Glutamatergic neuron (in vitro differentiated cells): ENCODE measurements at regions not wholly inside any gene's neighbourhood (a gene's known extent, or its start where the extent isn't known, plus 50 kb on each side); places are given as distances from the start of the nearest gene placed in this dataset.

Experiments
- DNase-seq: peaks from one replicate; pipeline ENCODE4 v3.0.0; 2022
- H3K27ac Mint-ChIP-seq: one replicate; pipeline ENCODE4 v1.8.0; 2020; ENCODE audit warnings: mild to moderate bottlenecking, mixed read lengths, inconsistent platforms; ENCODE audit not compliant: unreplicated experiment
- H3K27me3 Mint-ChIP-seq: one replicate; pipeline ENCODE4 v1.8.0; 2020; ENCODE audit warnings: mild to moderate bottlenecking, moderate library complexity, mixed read lengths, inconsistent platforms; ENCODE audit not compliant: unreplicated experiment
- H3K36me3 Mint-ChIP-seq: one replicate; pipeline ENCODE4 v1.8.0; 2020; ENCODE audit warnings: mild to moderate bottlenecking, mixed read lengths, inconsistent platforms; ENCODE audit not compliant: unreplicated experiment
- H3K4me1 Mint-ChIP-seq: one replicate; pipeline ENCODE4 v1.8.0; 2020; ENCODE audit warnings: mild to moderate bottlenecking, low read depth, mixed read lengths, inconsistent platforms; ENCODE audit not compliant: unreplicated experiment
- H3K4me3 Mint-ChIP-seq: one replicate; pipeline ENCODE4 v1.8.0; 2020; ENCODE audit warnings: mild to moderate bottlenecking, mixed read lengths, inconsistent platforms; ENCODE audit not compliant: unreplicated experiment
- H3K9me3 Mint-ChIP-seq: one replicate; pipeline ENCODE4 v1.8.0; 2020; ENCODE audit warnings: mild to moderate bottlenecking, moderate library complexity, mixed read lengths, inconsistent platforms; ENCODE audit not compliant: unreplicated experiment
- TF ChIP-seq, protein P1 (sequence below): fragments of 200-600 bp; sonication (generic); IDR thresholded peaks from one replicate; pipeline ENCODE4 v1.5.0; 2021; ENCODE audit not compliant: partially characterized antibody, unreplicated experiment

- Mint-ChIP-seq H3K4me1 (no peaks in the 10 kb centered on the region), H3K27me3 (peaks cover 3% of the 10 kb centered on the region), H3K4me3 (peak overlapping the region; percentile 34), H3K36me3 (no peaks in the 10 kb centered on the region), H3K27ac (no peak overlapping the region), H3K9me3 (peaks cover 6% of the 10 kb centered on the region)
- DNase-seq = peak; percentile 20
- TF ChIP-seq, protein P1, sequence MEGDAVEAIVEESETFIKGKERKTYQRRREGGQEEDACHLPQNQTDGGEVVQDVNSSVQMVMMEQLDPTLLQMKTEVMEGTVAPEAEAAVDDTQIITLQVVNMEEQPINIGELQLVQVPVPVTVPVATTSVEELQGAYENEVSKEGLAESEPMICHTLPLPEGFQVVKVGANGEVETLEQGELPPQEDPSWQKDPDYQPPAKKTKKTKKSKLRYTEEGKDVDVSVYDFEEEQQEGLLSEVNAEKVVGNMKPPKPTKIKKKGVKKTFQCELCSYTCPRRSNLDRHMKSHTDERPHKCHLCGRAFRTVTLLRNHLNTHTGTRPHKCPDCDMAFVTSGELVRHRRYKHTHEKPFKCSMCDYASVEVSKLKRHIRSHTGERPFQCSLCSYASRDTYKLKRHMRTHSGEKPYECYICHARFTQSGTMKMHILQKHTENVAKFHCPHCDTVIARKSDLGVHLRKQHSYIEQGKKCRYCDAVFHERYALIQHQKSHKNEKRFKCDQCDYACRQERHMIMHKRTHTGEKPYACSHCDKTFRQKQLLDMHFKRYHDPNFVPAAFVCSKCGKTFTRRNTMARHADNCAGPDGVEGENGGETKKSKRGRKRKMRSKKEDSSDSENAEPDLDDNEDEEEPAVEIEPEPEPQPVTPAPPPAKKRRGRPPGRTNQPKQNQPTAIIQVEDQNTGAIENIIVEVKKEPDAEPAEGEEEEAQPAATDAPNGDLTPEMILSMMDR = no peak
Observed at GRCh38 chr19:56942756-56943155, 102.2 kb upstream of the PEG3 start.

GRCh38 chr19:56946159-56946558 lies 105.6 kb upstream of the PEG3 start:
- peaks cover 7% of the 10 kb centered on the region for H3K9me3 Mint-ChIP-seq
- H3K36me3 Mint-ChIP-seq = no peaks in the 10 kb centered on the region
- H3K4me1 Mint-ChIP-seq = no peaks in the 10 kb centered on the region
- peaks cover 7% of the 10 kb centered on the region for H3K27me3 Mint-ChIP-seq
- no peak overlapping the region for H3K4me3 Mint-ChIP-seq
- TF ChIP-seq, protein P1 = no peak
- DNase-seq = peak; percentile 30
- H3K27ac Mint-ChIP-seq = no peak overlapping the region

DNA sequence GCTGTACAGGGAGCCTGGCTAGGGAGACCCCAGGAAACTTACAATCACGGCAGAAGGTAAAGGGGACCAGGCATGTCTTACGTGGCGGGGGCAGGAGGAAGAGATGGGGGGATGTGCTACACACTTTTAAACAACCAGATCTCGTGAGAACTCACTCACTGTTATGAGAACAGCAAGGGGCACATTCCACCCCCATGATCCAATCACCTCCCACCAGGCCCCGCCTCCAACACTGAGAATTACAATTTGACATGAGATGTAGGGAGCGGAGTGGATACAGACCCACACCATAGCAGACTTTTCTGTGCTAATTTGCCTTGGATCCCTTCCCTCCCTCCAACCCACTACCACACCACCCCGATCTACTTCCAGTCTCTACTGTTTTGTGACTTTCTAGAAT lies 106.7 kb upstream of the PEG3 start:
- H3K9me3 Mint-ChIP-seq = peaks cover 7% of the 10 kb centered on the region
- H3K27ac Mint-ChIP-seq = no peak overlapping the region
- H3K4me3 Mint-ChIP-seq = no peak overlapping the region
- no peaks in the 10 kb centered on the region for H3K4me1 Mint-ChIP-seq
- DNase-seq = no peak
- H3K36me3 Mint-ChIP-seq = no peaks in the 10 kb centered on the region
- TF ChIP-seq, protein P1 = no peak
- peaks cover 7% of the 10 kb centered on the region for H3K27me3 Mint-ChIP-seq

GRCh38 chr19:56949626-56950025 lies 109.1 kb upstream of the PEG3 start:
- TF ChIP-seq, protein P1 = no peak
- H3K4me1 Mint-ChIP-seq = no peaks in the 10 kb centered on the region
- H3K27me3 Mint-ChIP-seq = peaks cover 8% of the 10 kb centered on the region
- peaks cover 10% of the 10 kb centered on the region for H3K9me3 Mint-ChIP-seq
- no peaks in the 10 kb centered on the region for H3K36me3 Mint-ChIP-seq
- no peak for DNase-seq
- H3K4me3 Mint-ChIP-seq = no peak overlapping the region
- no peak overlapping the region for H3K27ac Mint-ChIP-seq

DNA sequence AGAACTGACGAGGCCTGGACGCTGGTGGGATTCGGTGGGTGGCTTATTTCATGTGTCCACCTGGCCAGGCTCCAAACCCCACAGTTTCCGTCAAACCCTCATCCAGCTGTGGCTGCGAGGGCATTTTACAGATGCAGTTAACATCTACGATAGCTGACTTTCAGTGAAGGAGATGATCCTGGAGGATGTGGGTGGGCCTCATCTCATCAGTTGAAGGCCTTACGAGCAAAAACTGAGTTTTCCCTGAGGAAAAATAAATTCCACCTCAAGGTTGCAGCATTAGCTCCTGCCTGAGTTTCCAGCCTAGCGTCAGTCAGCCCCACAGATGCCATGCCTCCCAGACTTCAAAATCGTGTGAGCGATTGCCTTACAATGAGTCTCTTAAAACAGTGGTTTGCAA lies 111.1 kb upstream of the PEG3 start:
- Mint-ChIP-seq H3K4me1 (no peaks in the 10 kb centered on the region), H3K27ac (no peak overlapping the region), H3K9me3 (peaks cover 15% of the 10 kb centered on the region), H3K27me3 (peaks cover 10% of the 10 kb centered on the region), H3K36me3 (no peaks in the 10 kb centered on the region), H3K4me3 (no peak overlapping the region)
- no peak for DNase-seq
- TF ChIP-seq, protein P1 = no peak
